RWPE2 (cell line): ENCODE measurements at regions not wholly inside any gene's neighbourhood (a gene's known extent, or its start where the extent isn't known, plus 50 kb on each side); places are given as distances from the start of the nearest gene placed in this dataset.

Experiments
- ATAC-seq: fragments of 200-7000 bp; cut with Tn5 transposase; 3 replicates; pipeline ENCODE4 v1.9.1; 2021; ENCODE audit warnings: low read depth
- DNase-seq: peaks from one replicate; pipeline ENCODE4 v3.0.0-alpha.2; 2020; ENCODE audit warnings: low spot score
- H3K27ac ChIP-seq: fragments of 450-650 bp; 2 replicates; pipeline ENCODE4 v1.5.1; 2017; ENCODE audit warnings: mild to moderate bottlenecking; ENCODE audit not compliant: poor library complexity, severe bottlenecking
- H3K27me3 ChIP-seq: fragments of 250-450 bp; sonication (Bioruptor Pico); 2 replicates; pipeline ENCODE4 v1.5.1; 2021; ENCODE audit warnings: mild to moderate bottlenecking, moderate library complexity; ENCODE audit not compliant: insufficient read depth, poor library complexity, severe bottlenecking
- H3K36me3 ChIP-seq: fragments of 250-450 bp; sonication (Bioruptor Pico); 2 replicates; pipeline ENCODE4 v1.5.1; 2020; ENCODE audit warnings: low read depth, mild to moderate bottlenecking, moderate library complexity
- H3K4me1 ChIP-seq: fragments of 250-450 bp; sonication (Bioruptor Pico); 2 replicates; pipeline ENCODE4 v1.5.1; 2021; ENCODE audit warnings: mild to moderate bottlenecking, moderate library complexity; ENCODE audit not compliant: insufficient read depth, poor library complexity, severe bottlenecking
- H3K4me3 ChIP-seq: fragments of 250-450 bp; sonication (Bioruptor Pico); 2 replicates; pipeline ENCODE4 v1.5.1; 2021; ENCODE audit warnings: mild to moderate bottlenecking, moderate library complexity; ENCODE audit not compliant: severe bottlenecking
- H3K9me3 ChIP-seq: fragments of 250-450 bp; sonication (Bioruptor Pico); 2 replicates; pipeline ENCODE4 v1.5.1; 2021; ENCODE audit warnings: mild to moderate bottlenecking, moderate library complexity; ENCODE audit not compliant: severe bottlenecking
- TF ChIP-seq, protein P1 (sequence below): fragments of 450-650 bp; IDR thresholded peaks from one replicate; pipeline ENCODE4 v1.5.1; 2017; ENCODE audit warnings: mild to moderate bottlenecking, moderate library complexity; ENCODE audit not compliant: poor library complexity, severe bottlenecking

GRCh38 chr11:104734998-104735397 lies 163.3 kb downstream of the CASP12 start:
- DNase-seq = no peak
- H3K36me3 ChIP-seq = no peaks in the 10 kb centered on the region
- H3K4me1 ChIP-seq = no peaks in the 10 kb centered on the region
- H3K4me3 ChIP-seq = no peak overlapping the region
- H3K9me3 ChIP-seq = no peaks in the 10 kb centered on the region
- TF ChIP-seq, protein P1, sequence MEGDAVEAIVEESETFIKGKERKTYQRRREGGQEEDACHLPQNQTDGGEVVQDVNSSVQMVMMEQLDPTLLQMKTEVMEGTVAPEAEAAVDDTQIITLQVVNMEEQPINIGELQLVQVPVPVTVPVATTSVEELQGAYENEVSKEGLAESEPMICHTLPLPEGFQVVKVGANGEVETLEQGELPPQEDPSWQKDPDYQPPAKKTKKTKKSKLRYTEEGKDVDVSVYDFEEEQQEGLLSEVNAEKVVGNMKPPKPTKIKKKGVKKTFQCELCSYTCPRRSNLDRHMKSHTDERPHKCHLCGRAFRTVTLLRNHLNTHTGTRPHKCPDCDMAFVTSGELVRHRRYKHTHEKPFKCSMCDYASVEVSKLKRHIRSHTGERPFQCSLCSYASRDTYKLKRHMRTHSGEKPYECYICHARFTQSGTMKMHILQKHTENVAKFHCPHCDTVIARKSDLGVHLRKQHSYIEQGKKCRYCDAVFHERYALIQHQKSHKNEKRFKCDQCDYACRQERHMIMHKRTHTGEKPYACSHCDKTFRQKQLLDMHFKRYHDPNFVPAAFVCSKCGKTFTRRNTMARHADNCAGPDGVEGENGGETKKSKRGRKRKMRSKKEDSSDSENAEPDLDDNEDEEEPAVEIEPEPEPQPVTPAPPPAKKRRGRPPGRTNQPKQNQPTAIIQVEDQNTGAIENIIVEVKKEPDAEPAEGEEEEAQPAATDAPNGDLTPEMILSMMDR = no peak
- no peaks in the 10 kb centered on the region for H3K27me3 ChIP-seq
- H3K27ac ChIP-seq = no peak overlapping the region
- no peak for ATAC-seq

- Histone ChIP-seq H3K9me3 (no peaks in the 10 kb centered on the region), H3K4me3 (no peak overlapping the region), H3K27me3 (no peaks in the 10 kb centered on the region), H3K36me3 (no peaks in the 10 kb centered on the region), H3K4me1 (no peaks in the 10 kb centered on the region), H3K27ac (no peak overlapping the region)
- TF ChIP-seq, protein P1 = no peak
- ATAC-seq = no peak
- no peak for DNase-seq
Observed at GRCh38 chr11:104731890-104732289, 166.4 kb downstream of the CASP12 start.

GRCh38 chr11:104728927-104729326 lies 169.3 kb downstream of the CASP12 start:
- no peaks in the 10 kb centered on the region for H3K9me3 ChIP-seq
- H3K4me1 ChIP-seq = no peaks in the 10 kb centered on the region
- no peak for DNase-seq
- no peaks in the 10 kb centered on the region for H3K27me3 ChIP-seq
- TF ChIP-seq, protein P1 = no peak
- no peaks in the 10 kb centered on the region for H3K36me3 ChIP-seq
- H3K4me3 ChIP-seq = no peak overlapping the region
- ATAC-seq = no peak
- H3K27ac ChIP-seq = no peak overlapping the region

GRCh38 chr11:104727768-104728167 lies 170.5 kb downstream of the CASP12 start:
- DNase-seq = no peak
- TF ChIP-seq, protein P1 = no peak
- Histone ChIP-seq H3K4me1 (no peaks in the 10 kb centered on the region), H3K27ac (no peak overlapping the region), H3K9me3 (no peaks in the 10 kb centered on the region), H3K27me3 (no peaks in the 10 kb centered on the region), H3K4me3 (no peak overlapping the region), H3K36me3 (no peaks in the 10 kb centered on the region)
- ATAC-seq = no peak

- H3K9me3 ChIP-seq = no peaks in the 10 kb centered on the region
- DNase-seq = no peak
- no peak overlapping the region for H3K4me3 ChIP-seq
- H3K4me1 ChIP-seq = no peaks in the 10 kb centered on the region
- H3K27ac ChIP-seq = no peak overlapping the region
- H3K27me3 ChIP-seq = no peaks in the 10 kb centered on the region
- ATAC-seq = no peak
- TF ChIP-seq, protein P1 = no peak
- no peaks in the 10 kb centered on the region for H3K36me3 ChIP-seq
Observed at GRCh38 chr11:104727095-104727494, 171.2 kb downstream of the CASP12 start.
